HG03039 (cell line): ENCODE measurements at regions not wholly inside any gene's neighbourhood (a gene's known extent, or its start where the extent isn't known, plus 50 kb on each side); places are given as distances from the start of the nearest gene placed in this dataset.
"Not testable (repeated sequence)": the region's sequence is repeated elsewhere in the genome, so short reads cannot be mapped to it uniquely, and the experiment has no call there.

Experiments used
- ATAC-seq: cut with Tn5 transposase; IDR thresholded peaks from one replicate; pipeline ENCODE4 v1.9.1; 2021; ENCODE audit warnings: mild to moderate bottlenecking, moderate library complexity; ENCODE audit not compliant: unreplicated experiment

GRCh38 chr10:84008878-84009277, 130.4 kb upstream of the GHITM start:
- ATAC-seq, result no peak

- no peak for ATAC-seq
Measured at GRCh38 chr10:84012431-84012830, 126.9 kb upstream of the GHITM start.

- peak; percentile 99 for ATAC-seq
Measured at GRCh38 chr10:84012831-84013458, 126.4 kb upstream of the GHITM start.

GRCh38 chr10:84015877-84016595, 123.3 kb upstream of the GHITM start:
- ATAC-seq, result no peak

- no peak for ATAC-seq
Measured at GRCh38 chr10:84018826-84019225, 120.5 kb upstream of the GHITM start.

- not testable (repeated sequence) for ATAC-seq
Measured at GRCh38 chr10:84019854-84020458, 119.4 kb upstream of the GHITM start.

GRCh38 chr10:84026821-84027257, 112.5 kb upstream of the GHITM start:
- ATAC-seq, result no peak

GRCh38 chr10:84029840-84030239, 109.5 kb upstream of the GHITM start:
- no peak for ATAC-seq

GRCh38 chr10:84038035-84038434, 101.3 kb upstream of the GHITM start:
- no peak for ATAC-seq

GRCh38 chr10:84039957-84040356, 99.4 kb upstream of the GHITM start:
- no peak for ATAC-seq

GRCh38 chr10:84047258-84048010, 91.9 kb upstream of the GHITM start:
- no peak for ATAC-seq

- ATAC-seq, result no peak
Measured at GRCh38 chr10:84049645-84050011, 89.7 kb upstream of the GHITM start.

GRCh38 chr10:84053626-84054025, 85.7 kb upstream of the GHITM start:
- ATAC-seq, result no peak

GRCh38 chr10:84054743-84055142, 84.6 kb upstream of the GHITM start:
- no peak for ATAC-seq

- ATAC-seq, result no peak
Measured at GRCh38 chr10:84059526-84059925, 79.8 kb upstream of the GHITM start.

GRCh38 chr10:84063440-84063839, 75.9 kb upstream of the GHITM start:
- ATAC-seq, result no peak

- no peak for ATAC-seq
Measured at GRCh38 chr10:84065804-84066601, 73.3 kb upstream of the GHITM start.

- ATAC-seq, result no peak
Measured at GRCh38 chr10:84074521-84074920, 64.8 kb upstream of the GHITM start.

GRCh38 chr10:84075226-84076046, 63.9 kb upstream of the GHITM start:
- no peak for ATAC-seq

- ATAC-seq, result no peak
Measured at GRCh38 chr10:84076047-84076388, 63.3 kb upstream of the GHITM start.
